Psoas muscle (tissue), 7 donors: ENCODE measurements at regions not wholly inside any gene's neighbourhood (a gene's known extent, or its start where the extent isn't known, plus 50 kb on each side); places are given as distances from the start of the nearest gene placed in this dataset.

Experiments
- ATAC-seq, 4 donors: fragments of 200-7000 bp; cut with Tn5 transposase; one replicate each; pipeline ENCODE4 v1.9.1; 2020; ENCODE audit warnings: moderate library complexity in 3 of 4, mild to moderate bottlenecking in 2 of 4
- DNase-seq, 2 donors: peaks; one replicate each; pipeline ENCODE4 v3.0.0-alpha.2; 2020
- H3K27ac ChIP-seq: fragments of 200-600 bp; one replicate; pipeline ENCODE4 v1.8.0; 2022
- H3K27me3 ChIP-seq, 3 donors: fragments of 200-600 bp in 1 of 3; one replicate each; pipeline versions ENCODE4 v1.6.1 to v1.8.0; 2013 to 2022; ENCODE audit warnings: low read length in 2 of 3, mild to moderate bottlenecking in 2 of 3, moderate library complexity in 1 of 3; ENCODE audit not compliant: insufficient read depth in 3 of 3
- H3K36me3 ChIP-seq, 2 donors: fragments of 200-600 bp in 1 of 2; one replicate each; pipeline versions ENCODE4 v1.6.1 to v1.8.0; 2013 to 2022; ENCODE audit warnings: low read depth in 1 of 2, mild to moderate bottlenecking in 1 of 2, moderate library complexity in 1 of 2; ENCODE audit not compliant: insufficient read depth in 1 of 2
- H3K4me1 ChIP-seq: fragments of 200-600 bp; one replicate; pipeline ENCODE4 v1.8.0; 2022
- H3K4me3 ChIP-seq: fragments of 200-600 bp; one replicate; pipeline ENCODE4 v1.8.0; 2022; ENCODE audit warnings: mild to moderate bottlenecking
- H3K9me3 ChIP-seq: fragments of 200-600 bp; one replicate; pipeline ENCODE4 v1.8.0; 2022
- CTCF ChIP-seq: fragments of 200-600 bp; IDR thresholded peaks from one replicate; pipeline ENCODE4 v1.8.0; 2022; ENCODE audit warnings: antibody characterized with exemption
- WGBS, 3 donors: extraction: QIAGEN DNeasy Blood & Tissue Kit; methylation state at CpG; one replicate each; pipeline versions ENCODE4 v1.1.6 to v1.1.7; 2013; 5-methylcytosine and 5-hydroxymethylcytosine counted together
- intact Hi-C, 2 donors: fragments of 100-400 bp; cut with DNase I; formaldehyde crosslinking; loops; one replicate each; pipeline versions ENCODE4 v1.11.0 to v1.14.2; 2022
- donor health status: healthy with polysubstance abuse.
- donor health status: DM: no; HTN: no; CAD: no; lungs with moderate emphysema.
- donor health status: Bipolar disorder and iron deficiency.
- donor health status: healthy.
- donor health status: DM: yes; HTN: yes; CAD: no.
- donor health status: DM: no; HTN: no; CAD: no.
- donor health status: DM: yes; HTN: yes; CAD: no.

GRCh38 chr9:7858166-7858565, 58.6 kb upstream of the DMAC1 start:
- no peak overlapping the region for H3K4me3 ChIP-seq
- DNase-seq (no peak), ATAC-seq (no peak)
- WGBS, 3 donors = 80 to 84% (median 81%) methylated on average over 2 of the region's 2 CpGs
- H3K27me3 ChIP-seq = no peaks in the 10 kb centered on the region
- H3K36me3 ChIP-seq = no peaks in the 10 kb centered on the region
- intact Hi-C loops = no loop called here
- H3K9me3 ChIP-seq = no peaks in the 10 kb centered on the region
- H3K27ac ChIP-seq = no peak overlapping the region
- TF ChIP-seq CTCF = no peak
- no peaks in the 10 kb centered on the region for H3K4me1 ChIP-seq

DNA sequence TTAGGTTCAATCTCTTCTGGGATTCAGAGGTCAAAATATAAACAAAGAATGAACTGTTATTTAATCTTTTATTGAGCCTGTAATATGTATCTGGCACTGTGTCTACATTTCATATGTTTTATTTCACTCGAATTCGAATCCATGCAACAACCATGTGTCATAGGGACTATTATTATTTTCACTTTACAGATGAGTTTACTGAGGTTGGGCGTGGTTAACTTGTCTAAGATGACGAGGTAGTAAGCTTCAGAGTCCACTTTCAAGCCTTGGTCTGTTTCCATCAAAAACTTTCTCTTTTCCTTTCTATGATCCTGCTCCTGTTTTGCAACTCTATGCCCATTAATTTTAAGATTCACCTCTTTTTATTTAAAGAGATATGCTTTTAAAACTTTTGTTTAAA, 55.2 kb upstream of the DMAC1 start:
- 80 to 83% (median 80%) methylated on average over 4 of the region's 4 CpGs for WGBS, 3 donors
- Histone ChIP-seq H3K36me3 (no peaks in the 10 kb centered on the region), H3K4me1 (no peaks in the 10 kb centered on the region), H3K27me3 (no peaks in the 10 kb centered on the region), H3K4me3 (no peak overlapping the region), H3K27ac (no peak overlapping the region), H3K9me3 (no peaks in the 10 kb centered on the region)
- intact Hi-C loops = no loop called here
- no peak for TF ChIP-seq CTCF
- ATAC-seq (no peak), DNase-seq (no peak)
